ENCODE measurements at regions not wholly inside any gene's neighbourhood (a gene's known extent, or its start where the extent isn't known, plus 50 kb on each side); places are given as distances from the start of the nearest gene placed in this dataset.

DNA sequence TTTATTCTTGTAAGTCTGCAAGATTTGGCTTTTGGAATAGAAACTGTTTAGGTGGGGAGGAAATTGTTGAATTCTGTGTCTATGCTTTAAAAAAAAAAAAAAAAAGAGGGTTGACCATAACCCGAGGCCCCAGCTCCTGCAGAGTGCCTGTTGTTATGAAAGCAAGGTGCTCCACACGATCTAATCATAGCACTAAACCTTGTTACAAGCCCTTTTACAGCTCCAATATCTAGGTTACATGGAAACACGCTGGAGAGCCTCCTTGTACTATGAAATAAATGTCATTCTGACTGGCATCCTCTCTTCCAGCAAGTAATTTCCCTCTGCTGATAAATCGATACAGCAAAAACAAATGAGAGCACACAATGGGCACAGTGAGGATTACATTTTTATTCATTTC lies 303.1 kb upstream of the SOX5 start:
- no peak for DNase-seq
- Histone ChIP-seq H3K27ac (ENCODE audit: low read depth in 1 of 2, low read length in 1 of 2) (no peak overlapping the region), H3K4me3 (no peak overlapping the region), H3K27me3 (ENCODE audit: control insufficient read depth in 3 of 3, insufficient read depth in 3 of 3, low read length in 2 of 3) (no peaks in the 10 kb centered on the region), H3K4me1 (ENCODE audit: control insufficient read depth in 5 of 5, insufficient read depth in 5 of 5, low read length in 5 of 5) (peaks cover 0 to 4% (median 0%) of the 10 kb centered on the region in 5 donors), H3K9ac (ENCODE audit: insufficient read depth in 1 of 2, low read length in 2 of 2) (no peak overlapping the region), H3K9me3 (ENCODE audit: control insufficient read depth in 4 of 4, insufficient read depth in 3 of 4, low read length in 3 of 4) (no peaks in the 10 kb centered on the region), H3K36me3 (ENCODE audit: control insufficient read depth in 4 of 4, insufficient read depth in 4 of 4, low read length in 4 of 4) (peaks cover 0 to 1% (median 0%) of the 10 kb centered on the region in 4 donors)
- 46 to 65% methylated on average over 4 of the region's 4 CpGs for WGBS, 2 donors
- TF ChIP-seq, protein P1, sequence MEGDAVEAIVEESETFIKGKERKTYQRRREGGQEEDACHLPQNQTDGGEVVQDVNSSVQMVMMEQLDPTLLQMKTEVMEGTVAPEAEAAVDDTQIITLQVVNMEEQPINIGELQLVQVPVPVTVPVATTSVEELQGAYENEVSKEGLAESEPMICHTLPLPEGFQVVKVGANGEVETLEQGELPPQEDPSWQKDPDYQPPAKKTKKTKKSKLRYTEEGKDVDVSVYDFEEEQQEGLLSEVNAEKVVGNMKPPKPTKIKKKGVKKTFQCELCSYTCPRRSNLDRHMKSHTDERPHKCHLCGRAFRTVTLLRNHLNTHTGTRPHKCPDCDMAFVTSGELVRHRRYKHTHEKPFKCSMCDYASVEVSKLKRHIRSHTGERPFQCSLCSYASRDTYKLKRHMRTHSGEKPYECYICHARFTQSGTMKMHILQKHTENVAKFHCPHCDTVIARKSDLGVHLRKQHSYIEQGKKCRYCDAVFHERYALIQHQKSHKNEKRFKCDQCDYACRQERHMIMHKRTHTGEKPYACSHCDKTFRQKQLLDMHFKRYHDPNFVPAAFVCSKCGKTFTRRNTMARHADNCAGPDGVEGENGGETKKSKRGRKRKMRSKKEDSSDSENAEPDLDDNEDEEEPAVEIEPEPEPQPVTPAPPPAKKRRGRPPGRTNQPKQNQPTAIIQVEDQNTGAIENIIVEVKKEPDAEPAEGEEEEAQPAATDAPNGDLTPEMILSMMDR (IDR thresholded peaks at IDR 0.05; ENCODE audit: control extremely low read depth, extremely low read depth), result no peak
- no peak for ATAC-seq (ENCODE audit: insufficient read depth, low FRiP score)

DNA sequence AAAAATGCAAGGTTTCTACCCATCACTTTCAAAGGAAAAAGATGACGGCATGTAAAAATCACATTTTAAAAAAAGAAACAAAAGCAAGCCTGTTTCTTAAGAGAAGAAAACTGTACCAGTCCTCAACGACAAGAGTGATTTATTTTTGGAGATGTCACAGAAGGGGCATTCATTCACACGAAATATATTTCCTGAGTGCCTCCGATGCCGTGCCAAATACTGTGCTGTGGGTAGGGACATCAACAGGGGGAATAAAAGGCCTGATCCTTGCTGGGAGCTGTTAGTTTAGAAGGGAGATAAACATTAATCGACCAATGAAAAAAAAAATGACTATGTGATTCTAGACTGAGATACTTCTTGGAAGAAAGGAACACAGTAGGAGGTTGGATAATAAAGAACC lies 297.5 kb upstream of the SOX5 start:
- Histone ChIP-seq H3K9ac (ENCODE audit: insufficient read depth in 1 of 2, low read length in 2 of 2) (no peak overlapping the region), H3K4me1 (ENCODE audit: control insufficient read depth in 5 of 5, insufficient read depth in 5 of 5, low read length in 5 of 5) (peaks cover 0 to 6% (median 0%) of the 10 kb centered on the region in 5 donors), H3K9me3 (ENCODE audit: control insufficient read depth in 4 of 4, insufficient read depth in 3 of 4, low read length in 3 of 4) (no peaks in the 10 kb centered on the region), H3K36me3 (ENCODE audit: control insufficient read depth in 4 of 4, insufficient read depth in 4 of 4, low read length in 4 of 4) (peaks cover 0 to 1% (median 0%) of the 10 kb centered on the region in 4 donors), H3K4me3 (no peak overlapping the region), H3K27me3 (ENCODE audit: control insufficient read depth in 3 of 3, insufficient read depth in 3 of 3, low read length in 2 of 3) (no peaks in the 10 kb centered on the region), H3K27ac (ENCODE audit: low read depth in 1 of 2, low read length in 1 of 2) (no peak overlapping the region)
- 68 to 87% methylated on average over 6 of the region's 6 CpGs for WGBS, 2 donors
- TF ChIP-seq, protein P1 (IDR thresholded peaks at IDR 0.05; ENCODE audit: control extremely low read depth, extremely low read depth), result no peak
- ATAC-seq (ENCODE audit: insufficient read depth, low FRiP score) (no peak), DNase-seq (no peak)

DNA sequence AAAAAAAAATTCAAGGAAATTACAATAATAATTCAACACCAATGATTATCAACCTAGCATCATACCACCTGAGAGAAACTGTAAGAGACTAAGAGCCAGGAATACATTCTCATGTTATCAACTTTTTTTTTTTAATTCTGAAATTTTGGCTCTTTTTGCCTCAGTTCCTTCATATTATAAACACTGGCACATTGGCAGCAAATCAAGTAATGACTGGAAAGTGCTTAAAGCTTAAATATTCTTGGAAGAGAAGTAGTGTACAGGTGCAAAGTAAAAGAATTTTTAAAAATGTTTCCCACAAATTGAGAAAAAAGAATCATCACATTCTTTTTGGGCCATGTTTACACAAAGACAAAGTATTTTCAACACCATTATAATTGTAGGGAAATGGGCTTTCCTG lies 296.9 kb upstream of the SOX5 start:
- TF ChIP-seq, protein P1 (IDR thresholded peaks at IDR 0.05; ENCODE audit: control extremely low read depth, extremely low read depth), result no peak
- H3K27ac ChIP-seq (ENCODE audit: low read depth in 1 of 2, low read length in 1 of 2), result no peak overlapping the region
- peaks cover 0 to 1% (median 0%) of the 10 kb centered on the region in 4 donors for H3K36me3 ChIP-seq (ENCODE audit: control insufficient read depth in 4 of 4, insufficient read depth in 4 of 4, low read length in 4 of 4)
- H3K4me3 ChIP-seq, result no peak overlapping the region
- DNase-seq (peak in 1 of 3 donors; percentile 7), ATAC-seq (ENCODE audit: insufficient read depth, low FRiP score) (no peak)
- H3K9me3 ChIP-seq (ENCODE audit: control insufficient read depth in 4 of 4, insufficient read depth in 3 of 4, low read length in 3 of 4), result no peaks in the 10 kb centered on the region
- H3K4me1 ChIP-seq (ENCODE audit: control insufficient read depth in 5 of 5, insufficient read depth in 5 of 5, low read length in 5 of 5), result peaks cover 0 to 6% (median 0%) of the 10 kb centered on the region in 5 donors
- no peaks in the 10 kb centered on the region for H3K27me3 ChIP-seq (ENCODE audit: control insufficient read depth in 3 of 3, insufficient read depth in 3 of 3, low read length in 2 of 3)
- H3K9ac ChIP-seq (ENCODE audit: insufficient read depth in 1 of 2, low read length in 2 of 2), result no peak overlapping the region

DNA sequence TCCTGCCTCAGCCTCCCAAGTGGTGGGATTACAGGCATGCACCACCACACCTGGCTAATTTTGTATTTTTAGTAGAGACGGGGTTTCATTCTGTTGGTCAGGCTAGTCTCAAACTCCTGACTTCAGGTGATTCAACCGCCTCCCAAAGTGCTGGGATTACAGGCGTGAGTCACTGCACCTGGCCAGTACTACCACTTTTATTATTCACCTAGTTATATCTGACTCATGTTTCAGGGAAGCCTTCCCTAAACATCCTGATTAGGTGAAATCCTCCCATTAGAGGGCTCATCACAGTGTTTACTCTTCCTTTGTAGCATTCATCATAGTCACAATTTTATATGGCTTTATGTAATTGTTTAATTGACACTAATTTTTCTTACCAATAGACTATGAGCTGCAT lies 295.3 kb upstream of the SOX5 start:
- ATAC-seq (ENCODE audit: insufficient read depth, low FRiP score), result no peak
- 91 to 94% methylated on average over 3 of the region's 3 CpGs for WGBS, 2 donors

More for the DNA sequence above, 295.3 kb upstream of the SOX5 start:
- H3K27ac ChIP-seq (ENCODE audit: low read depth in 1 of 2, low read length in 1 of 2), result no peak overlapping the region
- DNase-seq, result no peak
- H3K9ac ChIP-seq (ENCODE audit: insufficient read depth in 1 of 2, low read length in 2 of 2), result no peak overlapping the region
- H3K9me3 ChIP-seq (ENCODE audit: control insufficient read depth in 4 of 4, insufficient read depth in 3 of 4, low read length in 3 of 4), result no peaks in the 10 kb centered on the region
- H3K27me3 ChIP-seq (ENCODE audit: control insufficient read depth in 3 of 3, insufficient read depth in 3 of 3, low read length in 2 of 3), result no peaks in the 10 kb centered on the region
- TF ChIP-seq, protein P1 (IDR thresholded peaks at IDR 0.05; ENCODE audit: control extremely low read depth, extremely low read depth), result no peak
- H3K4me1 ChIP-seq (ENCODE audit: control insufficient read depth in 5 of 5, insufficient read depth in 5 of 5, low read length in 5 of 5), result peaks cover 0 to 6% (median 0%) of the 10 kb centered on the region in 5 donors
- peaks cover 0 to 1% (median 0%) of the 10 kb centered on the region in 4 donors for H3K36me3 ChIP-seq (ENCODE audit: control insufficient read depth in 4 of 4, insufficient read depth in 4 of 4, low read length in 4 of 4)
- H3K4me3 ChIP-seq, result no peak overlapping the region
